Endothelial cell of umbilical vein (primary cell): ENCODE measurements at regions not wholly inside any gene's neighbourhood (a gene's known extent, or its start where the extent isn't known, plus 50 kb on each side); places are given as distances from the start of the nearest gene placed in this dataset.

Experiments
- BruUV-seq: library from RNA; stranded (reverse); fragments of 400-500 nt; replicated peaks from 2 replicates; lab custom pipeline; 2021; lab: Mats Ljungman, UMichigan
- CTCF ChIA-PET: fragments of 300-600, 350-600 bp; sonication (Branson Sonifier 250); formaldehyde crosslinking; loops from one replicate; lab custom pipeline; 2021; ENCODE audit warnings: antibody characterized with exemption, inconsistent platforms; lab: Charles Lee
- POLR2A ChIA-PET: fragments of 300-600, 350-600 bp; sonication (Branson Sonifier 250); formaldehyde crosslinking; loops from one replicate; lab custom pipeline; 2021; ENCODE audit warnings: antibody characterized with exemption, inconsistent platforms; lab: Charles Lee
- DNase-seq: peaks from one replicate; pipeline ENCODE4 v3.0.0-alpha.2; 2011; ENCODE audit warnings: low read depth, low spot score
- FAIRE-seq: peaks from 2 replicates; lab custom pipeline; 2011; peaks lifted over from hg19 to GRCh38; lab: Jason Lieb, UNC
- H2AFZ ChIP-seq: 2 replicates; pipeline ENCODE4 v1.6.0; 2012; ENCODE audit warnings: low read depth, low read length, control low read depth, inconsistent platforms
- H3K27ac ChIP-seq: 2 replicates; pipeline ENCODE4 v1.5.1; 2011; ENCODE audit warnings: low read depth, mild to moderate bottlenecking, control low read depth, low read length, moderate library complexity; ENCODE audit not compliant: insufficient read depth
- H3K27me3 ChIP-seq, 2 experiments: 2 replicates each; pipeline versions ENCODE4 v1.6.0 to v1.6.1; 2011; ENCODE audit warnings: low read length in 2 of 2, mixed read lengths in 1 of 2; ENCODE audit not compliant: control insufficient read depth in 2 of 2, insufficient read depth in 2 of 2
- H3K36me3 ChIP-seq, 2 experiments: 2 replicates in 1 of 2; 3 replicates in 1 of 2; pipeline ENCODE4 v1.5.1; 2011; ENCODE audit warnings: low read length in 2 of 2, mild to moderate bottlenecking in 1 of 2, moderate library complexity in 1 of 2; ENCODE audit not compliant: control insufficient read depth in 2 of 2, insufficient read depth in 2 of 2; ENCODE audit errors: extremely low read depth in 1 of 2
- H3K4me1 ChIP-seq: 3 replicates; pipeline ENCODE4 v1.5.1; 2011; ENCODE audit warnings: mild to moderate bottlenecking, low read length; ENCODE audit not compliant: control insufficient read depth, insufficient read depth; ENCODE audit errors: extremely low read depth
- H3K4me2 ChIP-seq: 2 replicates; pipeline ENCODE4 v1.6.1; 2011; ENCODE audit warnings: low read length, control low read depth, mixed read lengths; ENCODE audit not compliant: insufficient read depth
- H3K4me3 ChIP-seq, 3 experiments: fragments of 200-600 bp in 1 of 3; sonication (generic), shearing (Covaris generic) in 1 of 3; replicated peaks in 1 of 3; 2 replicates each; pipeline ENCODE4 v1.5.1; 2011 to 2016; ENCODE audit warnings: control low read depth in 3 of 3, low read length in 3 of 3, mild to moderate bottlenecking in 2 of 3, inconsistent platforms in 1 of 3, low read depth in 1 of 3, moderate library complexity in 1 of 3; ENCODE audit not compliant: insufficient read depth in 1 of 3
- H3K79me2 ChIP-seq: 2 replicates; pipeline ENCODE4 v1.6.0; 2012; ENCODE audit warnings: low read length, inconsistent platforms; ENCODE audit not compliant: control insufficient read depth, insufficient read depth
- H3K9ac ChIP-seq: replicated peaks from 2 replicates; pipeline ENCODE3; 2011; ENCODE audit warnings: low read length, control low read depth; ENCODE audit not compliant: insufficient read depth; ENCODE audit errors: extremely low read depth
- H3K9me1 ChIP-seq: replicated peaks from 3 replicates; pipeline ENCODE4 v1.6.0; 2011; ENCODE audit warnings: mild to moderate bottlenecking, low read length; ENCODE audit not compliant: control insufficient read depth, insufficient read depth; ENCODE audit errors: extremely low read depth
- H3K9me3 ChIP-seq: replicated peaks from 2 replicates; pipeline ENCODE4 v1.5.1; 2012; ENCODE audit warnings: low read length, inconsistent platforms; ENCODE audit not compliant: control insufficient read depth, insufficient read depth
- H4K20me1 ChIP-seq: replicated peaks from 2 replicates; pipeline ENCODE3; 2011; ENCODE audit warnings: mild to moderate bottlenecking, low read length; ENCODE audit not compliant: control insufficient read depth, insufficient read depth; ENCODE audit errors: extremely low read depth
- EZH2 ChIP-seq: IDR thresholded peaks from 2 replicates; pipeline ENCODE4 v1.6.1; 2012; ENCODE audit warnings: borderline replicate concordance, low read depth, mild to moderate bottlenecking, moderate library complexity, low read length, inconsistent platforms; ENCODE audit not compliant: severe bottlenecking
- FOS ChIP-seq: IDR thresholded peaks from 2 replicates; pipeline ENCODE4 v1.6.1; 2011; ENCODE audit warnings: mild to moderate bottlenecking, low read length, moderate library complexity, borderline replicate concordance; ENCODE audit not compliant: insufficient read depth
- GATA2 ChIP-seq: IDR thresholded peaks from 2 replicates; pipeline ENCODE4 v1.7.0; 2011; ENCODE audit warnings: low read depth, mild to moderate bottlenecking, moderate library complexity, mixed read lengths, low read length; ENCODE audit not compliant: insufficient read length, insufficient read depth
- JUN ChIP-seq: IDR thresholded peaks from 2 replicates; pipeline ENCODE4 v1.6.1; 2011; ENCODE audit warnings: borderline replicate concordance, low read depth; ENCODE audit not compliant: insufficient read length, insufficient read depth
- MAX ChIP-seq: IDR thresholded peaks from 2 replicates; pipeline ENCODE4 v1.6.1; 2011; ENCODE audit not compliant: insufficient read depth, insufficient read length
- MYC ChIP-seq: IDR thresholded peaks from one replicate; pipeline ENCODE4 v1.6.1; 2011; ENCODE audit warnings: mild to moderate bottlenecking, low read depth, low read length
- POLR2A ChIP-seq: IDR thresholded peaks from 2 replicates; pipeline ENCODE4 v1.6.1; 2012; ENCODE audit warnings: low read depth, mild to moderate bottlenecking, control low read depth, low read length
- POLR2AphosphoS5 ChIP-seq: IDR thresholded peaks from 2 replicates; pipeline ENCODE4 v1.6.1; 2012; ENCODE audit warnings: low read depth, mild to moderate bottlenecking, control low read depth, low read length, moderate library complexity; ENCODE audit not compliant: insufficient read depth
- dilution Hi-C: fragments of 300-500 bp; cut with MboI; formaldehyde crosslinking; loops from one replicate; pipeline ENCODE4 v1.15.0; 2019; ENCODE audit warnings: low sequenced_read_pairs; ENCODE audit not compliant: extremely low pct_ligation_motif_present
- intact Hi-C: fragments of 100-400 bp; cut with micrococcal nuclease; formaldehyde crosslinking; loops from one replicate; pipeline ENCODE4 v1.10.0; 2022
- TF ChIP-seq, protein P1 (sequence below), 2 donors: IDR thresholded peaks; 1 replicate in 1 of 2; 2 replicates in 1 of 2; pipeline ENCODE4 v1.5.1; 2011; ENCODE audit warnings: low read length in 2 of 2, mild to moderate bottlenecking in 2 of 2, moderate library complexity in 2 of 2, control low read depth in 1 of 2, inconsistent platforms in 1 of 2, low read depth in 1 of 2; ENCODE audit not compliant: insufficient read depth in 1 of 2; ENCODE audit errors: extremely low read depth in 1 of 2

GRCh38 chr16:65441501-65441900, 319.6 kb upstream of the CDH11 start:
- Histone ChIP-seq H4K20me1 (no peaks in the 10 kb centered on the region), H3K9me3 (no peaks in the 10 kb centered on the region), H2AFZ (no peak overlapping the region), H3K27ac (no peak overlapping the region), H3K27me3 (no peaks in the 10 kb centered on the region), H3K9me1 (no peaks in the 10 kb centered on the region), H3K36me3 (no peaks in the 10 kb centered on the region), H3K4me1 (no peaks in the 10 kb centered on the region), H3K9ac (no peak overlapping the region), H3K4me2 (no peak overlapping the region), H3K4me3 (no peak overlapping the region), H3K79me2 (no peaks in the 10 kb centered on the region)
- no peak for DNase-seq
- TF ChIP-seq, protein P1, sequence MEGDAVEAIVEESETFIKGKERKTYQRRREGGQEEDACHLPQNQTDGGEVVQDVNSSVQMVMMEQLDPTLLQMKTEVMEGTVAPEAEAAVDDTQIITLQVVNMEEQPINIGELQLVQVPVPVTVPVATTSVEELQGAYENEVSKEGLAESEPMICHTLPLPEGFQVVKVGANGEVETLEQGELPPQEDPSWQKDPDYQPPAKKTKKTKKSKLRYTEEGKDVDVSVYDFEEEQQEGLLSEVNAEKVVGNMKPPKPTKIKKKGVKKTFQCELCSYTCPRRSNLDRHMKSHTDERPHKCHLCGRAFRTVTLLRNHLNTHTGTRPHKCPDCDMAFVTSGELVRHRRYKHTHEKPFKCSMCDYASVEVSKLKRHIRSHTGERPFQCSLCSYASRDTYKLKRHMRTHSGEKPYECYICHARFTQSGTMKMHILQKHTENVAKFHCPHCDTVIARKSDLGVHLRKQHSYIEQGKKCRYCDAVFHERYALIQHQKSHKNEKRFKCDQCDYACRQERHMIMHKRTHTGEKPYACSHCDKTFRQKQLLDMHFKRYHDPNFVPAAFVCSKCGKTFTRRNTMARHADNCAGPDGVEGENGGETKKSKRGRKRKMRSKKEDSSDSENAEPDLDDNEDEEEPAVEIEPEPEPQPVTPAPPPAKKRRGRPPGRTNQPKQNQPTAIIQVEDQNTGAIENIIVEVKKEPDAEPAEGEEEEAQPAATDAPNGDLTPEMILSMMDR (IDR thresholded peaks at IDR 0.05; ENCODE audit: extremely low read depth in 1 of 2, insufficient read depth in 1 of 2, low read depth in 1 of 2, low read length in 2 of 2), result no peak
- TF ChIP-seq FOS, result no peak
- TF ChIP-seq MAX, result no peak
- no peak for TF ChIP-seq POLR2A
- no peak for TF ChIP-seq JUN
- TF ChIP-seq POLR2AphosphoS5, result no peak
- no peak for TF ChIP-seq GATA2
- TF ChIP-seq MYC, result no peak
- no peak for TF ChIP-seq EZH2
- intact Hi-C loops, result no loop called here
- CTCF ChIA-PET, result no interaction called here
- POLR2A ChIA-PET, result no interaction called here
- no TSS peak for BruUV-seq
- FAIRE-seq, result no peak
- dilution Hi-C loops, result no loop called here
